Stimulated activated naive CD8-positive, alpha-beta T cell treated with anti-CD3 and anti-CD28 coated beads, Interleukin-15, amount 100 ng/mL, for 72 hours (primary cell): ENCODE measurements at regions not wholly inside any gene's neighbourhood (a gene's known extent, or its start where the extent isn't known, plus 50 kb on each side); places are given as distances from the start of the nearest gene placed in this dataset.

Experiments
- ATAC-seq: fragments of 150-1000 bp; cut with Tn5 transposase; 2 replicates; pipeline ENCODE4 v1.10.0; 2021; ENCODE audit warnings: mild to moderate bottlenecking, moderate library complexity
- DNase-seq, 2 donors: peaks; one replicate each; pipeline ENCODE4 v3.0.0; 2021 to 2022
- H3K27ac Mint-ChIP-seq, 2 donors: one replicate each; pipeline ENCODE4 v1.8.0; 2022; ENCODE audit warnings: mild to moderate bottlenecking in 2 of 2, mixed read lengths in 2 of 2, moderate library complexity in 2 of 2
- H3K27me3 Mint-ChIP-seq: one replicate; pipeline ENCODE4 v1.8.0; 2022; ENCODE audit warnings: mixed read lengths
- H3K4me1 Mint-ChIP-seq: one replicate; pipeline ENCODE4 v1.8.0; 2022; ENCODE audit warnings: mild to moderate bottlenecking, mixed read lengths
- H3K4me3 Mint-ChIP-seq, 2 donors: one replicate each; pipeline ENCODE4 v1.8.0; 2022; ENCODE audit warnings: mild to moderate bottlenecking in 2 of 2, mixed read lengths in 2 of 2, moderate library complexity in 1 of 2
- H3K9me3 Mint-ChIP-seq, 2 donors: one replicate each; pipeline ENCODE4 v1.8.0; 2022; ENCODE audit warnings: mixed read lengths in 2 of 2

DNA sequence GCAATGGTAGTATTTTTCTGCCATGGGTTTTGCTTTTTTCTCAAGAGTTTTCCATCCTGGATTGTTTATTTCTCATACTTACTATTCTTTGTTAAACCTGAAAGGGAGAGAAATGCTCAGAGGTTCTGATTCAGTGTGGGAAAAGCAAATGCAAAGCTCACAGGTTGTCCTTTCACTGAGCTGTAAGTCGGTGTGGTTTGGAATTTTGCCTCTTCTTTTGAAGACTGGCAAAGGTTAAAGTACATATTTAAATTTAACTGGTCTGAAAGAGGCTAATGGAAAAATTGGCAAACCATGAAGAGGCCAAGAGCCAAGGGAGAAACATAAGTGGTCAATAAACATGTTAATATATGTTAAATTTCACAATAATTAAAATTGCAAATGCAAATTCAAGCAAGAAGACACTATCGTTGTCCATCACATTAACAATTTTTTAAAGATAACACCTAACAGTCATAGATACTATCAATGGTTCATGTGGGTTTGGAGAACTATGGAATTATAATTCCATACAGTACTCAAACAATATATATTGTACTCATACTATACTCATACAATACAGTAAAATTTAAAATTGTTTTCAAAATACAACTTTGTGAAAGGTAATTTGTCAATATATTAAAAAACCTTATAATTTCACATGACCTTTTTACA lies 246.8 kb upstream of the STT3B start:
- H3K4me1 Mint-ChIP-seq = peaks cover 38% of the 10 kb centered on the region
- no peak overlapping the region for H3K4me3 Mint-ChIP-seq
- H3K27me3 Mint-ChIP-seq = no peaks in the 10 kb centered on the region
- DNase-seq (no peak), ATAC-seq (no peak)
- H3K9me3 Mint-ChIP-seq = peaks cover 4 to 13% of the 10 kb centered on the region in 2 donors
- no peak overlapping the region for H3K27ac Mint-ChIP-seq

DNA sequence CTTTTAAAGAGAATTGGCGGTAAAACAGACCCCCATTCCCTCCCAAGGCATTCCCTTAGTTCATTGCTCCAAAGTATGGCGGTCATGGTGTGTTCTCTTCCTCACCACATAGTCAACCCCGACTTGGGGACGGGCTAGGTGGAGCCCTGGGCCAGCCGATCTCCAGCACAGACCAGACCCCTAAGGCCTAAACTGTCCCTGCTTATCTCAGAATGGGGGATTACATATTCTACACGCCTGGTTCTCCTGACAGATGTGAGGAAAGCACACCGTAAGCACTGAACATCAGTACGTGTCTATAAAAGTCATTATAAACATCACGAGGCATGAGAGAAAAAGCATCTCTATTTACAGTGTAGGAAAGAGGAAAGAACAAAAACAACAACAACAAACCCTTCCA lies 244.5 kb upstream of the STT3B start:
- DNase-seq (no peak), ATAC-seq (no peak)
- peaks cover 38% of the 10 kb centered on the region for H3K4me1 Mint-ChIP-seq
- H3K27me3 Mint-ChIP-seq = no peaks in the 10 kb centered on the region
- H3K27ac Mint-ChIP-seq = no peak overlapping the region
- peaks cover 0 to 6% of the 10 kb centered on the region in 2 donors for H3K9me3 Mint-ChIP-seq
- H3K4me3 Mint-ChIP-seq = no peak overlapping the region

DNA sequence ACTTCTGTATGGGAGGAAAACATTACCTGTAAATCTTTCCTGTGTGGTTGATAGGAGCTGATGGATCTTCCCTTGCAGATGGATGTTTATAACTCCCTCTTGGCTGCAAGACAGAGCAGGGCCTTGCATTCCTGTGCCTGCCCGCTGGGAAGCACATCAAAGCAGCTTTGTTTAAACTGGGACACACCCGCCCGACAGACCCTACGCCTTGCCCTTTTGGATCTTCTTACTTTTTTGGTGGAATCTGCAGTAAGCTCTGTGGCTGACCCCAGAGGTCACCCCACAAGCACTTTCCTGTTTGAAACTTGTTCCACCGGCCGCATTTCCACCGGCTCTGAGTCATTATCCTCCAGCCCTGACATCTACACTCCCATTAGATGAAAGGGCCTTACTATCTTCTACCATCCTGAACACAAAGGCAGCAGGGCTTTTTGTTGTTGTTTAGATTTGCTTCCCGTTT lies 244.1 kb upstream of the STT3B start:
- no peak overlapping the region for H3K27ac Mint-ChIP-seq
- ATAC-seq (peak; percentile 85), DNase-seq (peak; percentile 21 to 39)
- peaks cover 38% of the 10 kb centered on the region for H3K4me1 Mint-ChIP-seq
- H3K4me3 Mint-ChIP-seq = peak overlapping the region in 1 of 2 donors; percentile 6
- no peaks in the 10 kb centered on the region for H3K27me3 Mint-ChIP-seq
- H3K9me3 Mint-ChIP-seq = peaks cover 0 to 6% of the 10 kb centered on the region in 2 donors

DNA sequence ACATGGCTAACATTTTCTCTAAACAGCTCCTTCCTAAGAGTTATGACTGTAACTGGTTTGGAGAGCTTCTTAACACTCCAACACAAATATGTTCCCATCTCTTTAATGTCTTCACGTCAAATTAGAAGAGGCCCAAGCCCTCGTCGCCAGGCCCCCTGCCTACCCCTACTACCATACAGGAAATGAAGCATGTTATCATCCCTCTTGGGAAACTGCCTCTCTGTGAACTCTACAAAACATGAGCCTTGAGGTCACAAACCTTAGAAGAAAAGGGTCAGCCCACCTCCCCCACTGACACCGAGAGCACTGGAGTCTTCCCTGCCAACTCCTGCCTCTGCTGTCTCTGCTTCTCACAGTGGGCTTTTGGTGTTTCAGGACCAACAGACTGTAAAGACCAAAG lies 243.1 kb upstream of the STT3B start:
- H3K4me1 Mint-ChIP-seq = peaks cover 38% of the 10 kb centered on the region
- H3K4me3 Mint-ChIP-seq = no peak overlapping the region
- DNase-seq (no peak), ATAC-seq (no peak)
- H3K27me3 Mint-ChIP-seq = no peaks in the 10 kb centered on the region
- H3K27ac Mint-ChIP-seq = peak overlapping the region; percentile 5 to 16
- H3K9me3 Mint-ChIP-seq = peaks cover 0 to 6% of the 10 kb centered on the region in 2 donors

DNA sequence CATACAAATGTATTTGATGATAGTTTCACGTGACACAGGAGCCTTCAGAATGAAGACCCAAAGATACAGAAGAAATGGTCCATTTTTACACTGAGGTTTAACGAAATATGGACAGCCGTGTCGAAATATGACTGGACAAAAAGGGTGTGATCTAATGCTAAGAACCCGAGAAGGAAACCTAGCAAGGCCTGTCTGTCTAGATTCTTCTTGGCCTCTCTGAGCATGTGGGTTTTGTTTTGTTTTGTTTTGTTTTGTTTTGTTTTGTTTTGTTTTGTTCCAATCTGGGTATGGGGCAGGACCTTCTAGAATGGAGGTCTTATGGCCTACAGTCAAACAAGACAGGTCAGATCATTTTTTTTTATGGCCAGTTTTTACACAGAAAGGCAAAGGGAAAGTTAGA lies 242.7 kb upstream of the STT3B start:
- no peaks in the 10 kb centered on the region for H3K27me3 Mint-ChIP-seq
- no peak for ATAC-seq
- no peak overlapping the region for H3K4me3 Mint-ChIP-seq
- no peak for DNase-seq
- peak overlapping the region in 1 of 2 donors; percentile 30 for H3K27ac Mint-ChIP-seq
- peaks cover 38% of the 10 kb centered on the region for H3K4me1 Mint-ChIP-seq
- H3K9me3 Mint-ChIP-seq = peaks cover 0 to 6% of the 10 kb centered on the region in 2 donors

DNA sequence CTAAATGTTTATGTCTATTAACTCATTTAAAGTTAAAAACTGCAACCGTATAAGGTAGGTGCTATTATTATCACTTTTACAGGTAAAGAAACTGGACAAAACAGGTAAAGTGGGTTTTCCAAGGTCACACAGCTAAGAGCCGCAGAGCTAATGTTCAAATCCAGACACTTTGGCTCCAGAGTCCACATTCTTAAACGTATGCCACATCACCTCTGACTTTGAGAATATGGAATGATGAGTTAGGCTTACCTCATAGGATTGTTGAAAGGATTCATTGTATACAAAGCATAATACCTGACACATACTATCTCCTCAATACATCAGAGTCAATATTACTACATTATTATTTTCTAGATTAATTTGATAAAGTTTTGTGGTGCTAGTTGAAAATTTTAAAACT lies 240.9 kb upstream of the STT3B start:
- no peak for ATAC-seq
- H3K27me3 Mint-ChIP-seq = no peaks in the 10 kb centered on the region
- no peak for DNase-seq
- no peak overlapping the region for H3K4me3 Mint-ChIP-seq
- no peak overlapping the region for H3K27ac Mint-ChIP-seq
- H3K4me1 Mint-ChIP-seq = peaks cover 38% of the 10 kb centered on the region
- peaks cover 0 to 6% of the 10 kb centered on the region in 2 donors for H3K9me3 Mint-ChIP-seq

DNA sequence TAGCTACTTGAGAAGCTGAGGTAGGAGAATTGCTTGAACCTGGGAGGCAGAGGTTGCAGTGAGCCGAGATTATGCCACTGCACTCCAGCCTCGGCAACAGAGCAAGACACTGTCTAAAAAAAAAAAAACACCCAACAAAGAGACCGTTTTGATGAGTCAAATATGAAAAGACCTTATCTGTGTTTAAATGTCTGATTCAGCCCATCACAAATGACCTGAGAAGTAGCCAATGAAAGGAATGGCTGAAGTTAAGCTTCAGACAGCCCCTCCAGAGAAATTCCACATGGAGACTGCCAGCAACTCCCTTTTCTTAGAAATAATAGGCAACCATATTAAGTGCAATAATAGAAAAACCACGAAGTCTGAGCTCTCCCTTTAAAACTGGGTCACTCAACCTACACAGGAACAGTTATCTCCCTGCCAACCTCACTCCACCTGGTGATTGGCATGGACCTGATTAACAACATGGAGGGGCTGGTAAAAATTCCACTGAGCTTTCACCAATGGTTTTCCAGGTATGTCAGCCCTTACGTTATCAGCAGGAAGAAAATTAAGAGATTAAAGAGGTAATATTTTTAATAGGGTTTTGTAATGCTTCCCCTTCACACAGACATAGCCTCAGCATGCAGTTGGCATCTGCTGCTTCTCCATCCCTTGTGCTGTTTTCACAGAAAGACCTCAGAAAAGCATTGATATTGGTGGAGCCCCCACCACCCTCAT lies 238.1 kb upstream of the STT3B start:
- DNase-seq (no peak), ATAC-seq (no peak)

DNA sequence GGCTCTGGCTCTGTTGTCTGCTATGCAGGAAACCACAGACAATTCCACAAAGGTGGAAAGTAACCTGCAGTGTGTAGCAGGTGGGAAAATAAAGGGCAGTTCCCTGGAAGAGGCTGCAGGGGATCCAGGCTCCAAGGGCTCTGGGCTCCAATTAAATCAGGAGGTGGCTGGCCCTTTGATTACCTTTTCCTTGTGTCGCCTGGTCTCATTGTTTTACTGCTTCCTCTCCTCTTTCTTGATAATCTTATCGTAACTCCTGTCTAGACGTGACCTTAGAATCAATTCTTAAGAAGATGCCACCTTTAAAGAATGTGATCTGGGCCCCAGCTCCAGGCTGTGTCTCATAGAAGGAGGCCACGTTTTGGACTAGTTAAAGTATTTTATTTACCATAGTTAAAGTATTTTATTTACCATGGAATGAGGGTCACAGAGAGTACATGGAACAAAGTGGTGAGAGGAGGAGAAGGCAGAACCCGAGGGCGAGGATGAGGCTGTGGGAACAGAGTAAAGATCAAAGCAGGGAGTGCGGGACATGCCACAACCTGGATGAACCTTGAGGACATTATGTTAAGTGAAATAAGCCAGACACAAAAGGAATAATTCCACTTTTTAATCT lies 237.5 kb upstream of the STT3B start:
- DNase-seq (no peak), ATAC-seq (no peak)
- Mint-ChIP-seq H3K9me3 (peaks cover 7 to 16% of the 10 kb centered on the region in 2 donors), H3K27ac (no peak overlapping the region), H3K27me3 (no peaks in the 10 kb centered on the region), H3K4me1 (peaks cover 6% of the 10 kb centered on the region), H3K4me3 (no peak overlapping the region)

More for the DNA sequence above, 238.1 kb upstream of the STT3B start:
- Mint-ChIP-seq H3K27ac (no peak overlapping the region), H3K4me3 (no peak overlapping the region), H3K9me3 (peaks cover 7 to 9% of the 10 kb centered on the region in 2 donors), H3K27me3 (no peaks in the 10 kb centered on the region), H3K4me1 (peaks cover 13% of the 10 kb centered on the region)

DNA sequence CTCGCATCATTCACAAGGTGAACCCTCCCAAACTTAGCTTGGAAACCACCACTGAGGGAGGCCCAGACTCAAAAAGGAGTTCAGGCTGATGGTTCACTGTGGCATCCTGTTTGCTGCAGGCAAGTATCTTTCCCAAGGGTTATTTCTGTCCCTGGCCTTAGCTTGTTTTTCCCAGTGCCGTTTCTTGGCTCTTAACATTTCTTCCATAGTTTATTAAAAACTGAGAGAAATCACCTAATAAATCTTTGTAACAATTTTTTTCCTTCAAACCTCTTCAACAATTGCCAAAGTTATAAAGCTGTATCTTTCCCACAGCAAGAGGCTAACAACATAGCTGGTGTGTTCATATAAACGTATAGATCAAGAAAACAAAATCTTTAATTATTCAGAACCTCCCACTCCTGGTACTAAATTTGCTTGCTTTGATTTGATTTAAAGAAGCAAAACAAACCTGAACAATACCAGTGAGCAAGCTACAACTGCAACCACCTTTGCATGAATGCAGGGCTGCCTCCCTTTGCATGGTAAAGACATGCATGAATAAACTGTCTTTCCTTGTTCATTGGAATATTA lies 234.9 kb upstream of the STT3B start:
- peaks cover 10 to 22% of the 10 kb centered on the region in 2 donors for H3K9me3 Mint-ChIP-seq
- no peak overlapping the region for H3K27ac Mint-ChIP-seq
- ATAC-seq (no peak), DNase-seq (no peak)
- H3K4me3 Mint-ChIP-seq = no peak overlapping the region
- H3K27me3 Mint-ChIP-seq = no peaks in the 10 kb centered on the region
- H3K4me1 Mint-ChIP-seq = no peaks in the 10 kb centered on the region

DNA sequence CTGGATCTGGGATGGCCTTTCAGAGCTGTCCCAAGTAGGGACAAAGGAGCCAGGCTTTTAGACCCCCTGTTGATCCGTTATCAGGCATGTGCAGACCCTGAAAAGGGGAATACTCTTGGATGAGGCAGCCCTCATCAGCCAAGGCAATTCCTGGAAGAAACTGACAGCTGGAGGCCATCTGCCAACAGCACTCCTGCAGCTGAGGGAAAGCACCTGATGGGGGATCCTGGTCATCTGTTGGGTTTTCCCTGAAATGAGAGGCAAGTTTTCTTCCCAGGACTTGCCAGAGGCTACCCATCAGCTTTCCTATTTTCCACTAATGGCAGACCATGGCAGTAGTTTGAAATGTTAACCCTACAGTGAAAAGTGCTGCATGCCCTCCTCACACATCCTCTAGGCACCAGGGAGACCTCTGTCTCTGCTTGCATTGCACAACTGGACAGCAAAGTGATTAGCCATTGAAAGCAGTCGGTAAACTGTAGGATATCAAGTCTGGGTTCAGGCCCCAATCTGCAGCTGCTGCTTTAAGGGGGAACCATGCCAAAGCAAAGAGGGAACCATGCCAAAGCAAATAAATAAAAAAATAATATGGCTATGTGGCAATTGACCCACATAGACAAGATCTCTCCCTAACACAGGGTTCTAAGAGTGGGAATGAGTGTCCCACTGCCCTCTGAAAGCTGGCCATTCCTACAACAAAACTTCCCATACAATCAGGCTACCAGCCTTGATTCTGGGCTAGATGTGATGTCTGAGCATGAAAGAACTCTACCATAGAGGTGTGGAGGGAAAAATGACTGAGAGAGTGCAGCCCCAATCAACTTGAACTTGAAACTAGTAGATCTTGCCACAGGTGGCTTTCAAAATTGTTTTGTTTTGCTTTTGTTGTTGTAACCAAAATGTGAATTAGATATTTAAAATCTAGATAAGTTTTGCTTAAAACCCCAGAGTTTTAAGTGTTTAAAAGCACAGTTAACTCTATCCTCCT lies 232.0 kb upstream of the STT3B start:
- H3K27ac Mint-ChIP-seq = peak overlapping the region in 1 of 2 donors; percentile 23
- ATAC-seq (no peak), DNase-seq (no peak)
- H3K9me3 Mint-ChIP-seq = peaks cover 11 to 22% of the 10 kb centered on the region in 2 donors
- no peak overlapping the region for H3K4me3 Mint-ChIP-seq
- H3K27me3 Mint-ChIP-seq = no peaks in the 10 kb centered on the region
- H3K4me1 Mint-ChIP-seq = no peaks in the 10 kb centered on the region

DNA sequence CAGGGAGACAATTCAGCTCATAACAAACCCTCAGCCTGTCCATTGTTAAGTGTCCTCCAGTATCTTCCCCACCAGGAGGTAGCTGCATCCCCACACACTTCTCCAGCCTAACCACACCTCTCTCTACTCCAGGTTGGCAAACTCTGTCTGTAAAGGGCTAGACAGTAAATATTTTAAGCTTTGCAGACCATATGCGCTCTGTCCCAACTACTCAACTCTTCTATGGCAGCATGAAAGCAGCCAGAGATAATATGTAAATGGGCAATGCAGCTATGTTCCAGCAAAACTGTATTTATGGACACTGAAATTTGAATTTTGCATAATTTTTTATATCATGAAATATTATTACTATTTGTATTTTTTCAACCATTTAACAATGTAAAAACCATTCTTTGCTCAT lies 230.4 kb upstream of the STT3B start:
- Mint-ChIP-seq H3K4me1 (no peaks in the 10 kb centered on the region), H3K9me3 (peaks cover 11 to 22% of the 10 kb centered on the region in 2 donors), H3K4me3 (no peak overlapping the region), H3K27me3 (no peaks in the 10 kb centered on the region), H3K27ac (no peak overlapping the region)
- ATAC-seq (no peak), DNase-seq (no peak)

DNA sequence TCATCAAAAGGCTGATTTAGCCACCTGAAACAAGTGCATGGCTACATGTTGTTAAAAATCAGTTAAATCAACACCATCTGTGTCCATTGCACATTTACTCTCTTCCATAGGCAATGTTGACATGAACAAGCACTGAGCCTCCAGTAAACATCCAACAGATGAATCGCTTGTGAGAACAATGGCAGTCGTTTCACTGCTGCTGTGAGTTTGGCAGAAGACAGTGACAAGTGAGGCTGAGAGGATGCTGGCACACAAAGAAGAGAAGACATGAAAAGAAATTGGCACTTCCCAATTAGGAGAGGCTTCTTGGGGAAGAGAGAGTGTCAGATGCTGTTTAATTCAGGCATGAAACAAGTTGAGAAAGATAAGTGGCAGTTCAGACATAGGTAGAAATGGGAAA lies 227.4 kb upstream of the STT3B start:
- H3K27me3 Mint-ChIP-seq = no peaks in the 10 kb centered on the region
- H3K9me3 Mint-ChIP-seq = peaks cover 8 to 12% of the 10 kb centered on the region in 2 donors
- H3K4me1 Mint-ChIP-seq = peaks cover 6% of the 10 kb centered on the region
- no peak for ATAC-seq
- H3K4me3 Mint-ChIP-seq = no peak overlapping the region
- DNase-seq = no peak
- H3K27ac Mint-ChIP-seq = no peak overlapping the region

DNA sequence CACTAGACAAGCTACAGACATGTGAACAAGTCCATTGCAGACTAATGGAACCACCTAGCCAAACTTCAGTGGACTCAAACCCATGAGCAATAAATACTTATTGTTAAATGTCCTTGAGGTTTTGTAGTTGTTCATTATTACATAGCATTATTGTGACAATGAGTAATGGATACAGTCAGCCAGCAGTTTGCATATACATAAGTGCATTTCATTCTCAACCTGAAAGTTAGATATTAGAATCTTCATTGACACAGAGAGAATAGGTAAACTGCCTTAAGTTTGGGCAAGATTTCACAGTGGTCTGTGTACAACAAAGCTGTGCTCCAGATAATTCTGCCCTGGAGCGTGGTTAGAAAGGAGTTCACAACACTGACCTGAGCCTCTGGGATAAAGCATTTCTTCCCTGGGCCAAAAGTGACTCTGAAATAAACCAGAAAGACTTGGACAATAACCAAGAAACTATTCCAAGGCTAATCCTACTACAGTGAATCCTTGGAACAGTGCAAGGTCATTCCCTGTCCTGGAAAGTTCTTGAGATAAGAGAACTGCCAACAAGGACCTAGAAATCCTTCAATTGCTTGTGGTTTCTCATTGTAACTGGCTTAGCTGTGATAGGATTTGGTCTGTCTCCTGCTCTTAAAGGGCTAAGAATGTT lies 225.5 kb upstream of the STT3B start:
- Mint-ChIP-seq H3K27ac (no peak overlapping the region), H3K4me3 (no peak overlapping the region), H3K9me3 (peaks cover 6 to 8% of the 10 kb centered on the region in 2 donors), H3K4me1 (peaks cover 17% of the 10 kb centered on the region), H3K27me3 (no peaks in the 10 kb centered on the region)
- DNase-seq = no peak
- no peak for ATAC-seq

DNA sequence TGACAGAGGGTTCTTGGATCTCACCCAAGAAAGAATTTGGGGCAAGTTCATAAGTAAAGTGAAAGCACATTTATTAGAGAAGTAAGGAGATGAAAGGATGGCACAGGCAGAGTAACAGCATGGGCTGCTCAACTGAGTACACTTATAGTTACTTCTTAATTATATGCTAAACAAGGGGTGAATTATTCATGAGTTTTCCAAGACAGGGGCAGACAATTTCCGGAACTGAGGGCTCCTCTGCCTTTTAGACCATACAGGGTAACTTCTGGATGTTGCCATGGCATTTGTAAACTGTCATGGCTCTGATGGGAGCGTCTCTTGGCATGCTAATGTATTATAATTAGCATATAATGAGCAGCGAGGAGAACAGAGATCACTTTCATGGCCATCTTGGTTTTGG lies 221.2 kb upstream of the STT3B start:
- Mint-ChIP-seq H3K9me3 (peaks cover 17 to 36% of the 10 kb centered on the region in 2 donors), H3K27me3 (no peaks in the 10 kb centered on the region), H3K4me1 (peaks cover 21% of the 10 kb centered on the region), H3K27ac (no peak overlapping the region), H3K4me3 (no peak overlapping the region)
- no peak for DNase-seq
- ATAC-seq = no peak
